Astrocyte (in vitro differentiated cells and primary cell): ENCODE measurements at regions not wholly inside any gene's neighbourhood (a gene's known extent, or its start where the extent isn't known, plus 50 kb on each side); places are given as distances from the start of the nearest gene placed in this dataset.

Experiments
- EZH2 ChIP-seq: IDR thresholded peaks from 2 replicates; pipeline ENCODE4 v1.6.1; 2012; ENCODE audit warnings: mild to moderate bottlenecking, low read length, inconsistent platforms; ENCODE audit not compliant: insufficient read depth
- TF ChIP-seq, protein P1 (sequence below): IDR thresholded peaks from 2 replicates; pipeline ENCODE4 v1.5.1; 2011; ENCODE audit warnings: low read depth, mild to moderate bottlenecking, inconsistent platforms, low read length, moderate library complexity; ENCODE audit not compliant: insufficient read depth

GRCh38 chr15:70587896-70588567, 175.3 kb downstream of the UACA start:
- TF ChIP-seq, protein P1, sequence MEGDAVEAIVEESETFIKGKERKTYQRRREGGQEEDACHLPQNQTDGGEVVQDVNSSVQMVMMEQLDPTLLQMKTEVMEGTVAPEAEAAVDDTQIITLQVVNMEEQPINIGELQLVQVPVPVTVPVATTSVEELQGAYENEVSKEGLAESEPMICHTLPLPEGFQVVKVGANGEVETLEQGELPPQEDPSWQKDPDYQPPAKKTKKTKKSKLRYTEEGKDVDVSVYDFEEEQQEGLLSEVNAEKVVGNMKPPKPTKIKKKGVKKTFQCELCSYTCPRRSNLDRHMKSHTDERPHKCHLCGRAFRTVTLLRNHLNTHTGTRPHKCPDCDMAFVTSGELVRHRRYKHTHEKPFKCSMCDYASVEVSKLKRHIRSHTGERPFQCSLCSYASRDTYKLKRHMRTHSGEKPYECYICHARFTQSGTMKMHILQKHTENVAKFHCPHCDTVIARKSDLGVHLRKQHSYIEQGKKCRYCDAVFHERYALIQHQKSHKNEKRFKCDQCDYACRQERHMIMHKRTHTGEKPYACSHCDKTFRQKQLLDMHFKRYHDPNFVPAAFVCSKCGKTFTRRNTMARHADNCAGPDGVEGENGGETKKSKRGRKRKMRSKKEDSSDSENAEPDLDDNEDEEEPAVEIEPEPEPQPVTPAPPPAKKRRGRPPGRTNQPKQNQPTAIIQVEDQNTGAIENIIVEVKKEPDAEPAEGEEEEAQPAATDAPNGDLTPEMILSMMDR, result no peak
- TF ChIP-seq EZH2, result no peak
